Uterus (tissue), 3 donors: ENCODE measurements at regions not wholly inside any gene's neighbourhood (a gene's known extent, or its start where the extent isn't known, plus 50 kb on each side); places are given as distances from the start of the nearest gene placed in this dataset.
"Not testable (repeated sequence)": the region's sequence is repeated elsewhere in the genome, so short reads cannot be mapped to it uniquely, and the experiment has no call there.

Source experiments
- DNase-seq, 2 donors: peaks; one replicate each; pipeline ENCODE4 v3.0.0-alpha.2; 2019 to 2020
- H3K27ac ChIP-seq, 2 donors: fragments of 200-600 bp; sonication (generic); 1 replicate in 1 of 2; 2 replicates in 1 of 2; pipeline ENCODE4 v1.5.1; 2016 to 2018
- H3K27me3 ChIP-seq, 2 donors: fragments of 200-600 bp; sonication (generic); one replicate each; pipeline ENCODE4 v1.5.1; 2018 to 2019; ENCODE audit warnings: control low read depth in 1 of 2
- H3K36me3 ChIP-seq, 2 donors: fragments of 200-600 bp; sonication (generic); one replicate each; pipeline ENCODE4 v1.5.1; 2019; ENCODE audit warnings: control low read depth in 1 of 2
- H3K4me1 ChIP-seq, 2 donors: fragments of 200-600 bp; sonication (generic); one replicate each; pipeline ENCODE4 v1.5.1; 2018 to 2019; ENCODE audit warnings: control low read depth in 1 of 2
- H3K4me3 ChIP-seq, 2 donors: fragments of 200-600 bp; sonication (generic); 1 replicate in 1 of 2; 2 replicates in 1 of 2; pipeline ENCODE4 v1.5.1; 2018 to 2019; ENCODE audit warnings: mild to moderate bottlenecking in 1 of 2
- H3K9me3 ChIP-seq, 2 donors: fragments of 200-600 bp; sonication (generic); one replicate each; pipeline ENCODE4 v1.5.1; 2019; ENCODE audit warnings: control low read depth in 1 of 2
- POLR2A ChIP-seq, 2 donors: fragments of 450-650 bp; IDR thresholded peaks; one replicate each; pipeline ENCODE4 v1.6.1; 2016; ENCODE audit warnings: antibody characterized with exemption in 2 of 2, mild to moderate bottlenecking in 1 of 2, moderate library complexity in 1 of 2
- intact Hi-C: fragments of 100-400 bp; cut with DNase I; formaldehyde crosslinking; loops from one replicate; pipeline ENCODE4 v1.15.1; 2023; ENCODE audit warnings: low total_unique reads
- TF ChIP-seq, protein P1 (sequence below), 4 experiments: fragments of 200-600 bp in 2 of 4; fragments of 450-650 bp in 2 of 4; sonication (generic) in 2 of 4; IDR thresholded peaks; one replicate each; pipeline ENCODE4 v1.5.1; 2016 to 2019; ENCODE audit warnings: antibody characterized with exemption in 4 of 4, mild to moderate bottlenecking in 2 of 4, moderate library complexity in 1 of 4
- donor health status: DM: yes; HTN: yes; CAD: no.

DNA sequence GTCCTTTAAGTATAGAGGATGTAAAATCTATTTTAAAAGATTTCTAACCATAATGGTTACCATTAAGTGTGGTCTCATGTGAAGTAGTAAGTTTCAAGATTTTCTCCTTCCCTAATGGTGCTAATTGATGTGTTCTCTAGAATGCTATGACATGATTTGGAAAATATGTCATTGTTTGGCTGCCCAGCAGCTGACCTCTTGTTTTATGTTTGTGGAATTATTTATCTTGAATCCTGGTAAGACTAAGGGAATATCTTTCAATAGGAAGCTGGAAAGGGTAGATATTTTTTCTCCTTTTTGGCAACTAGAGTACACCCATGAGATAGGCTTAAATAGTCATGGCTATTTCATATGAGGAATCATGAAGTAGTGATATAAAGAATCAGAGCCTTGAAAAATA lies 139.8 kb upstream of the CHODL start:
- DNase-seq, result no peak
- no peak for TF ChIP-seq POLR2A (IDR thresholded peaks at IDR 0.05)
- TF ChIP-seq, protein P1, sequence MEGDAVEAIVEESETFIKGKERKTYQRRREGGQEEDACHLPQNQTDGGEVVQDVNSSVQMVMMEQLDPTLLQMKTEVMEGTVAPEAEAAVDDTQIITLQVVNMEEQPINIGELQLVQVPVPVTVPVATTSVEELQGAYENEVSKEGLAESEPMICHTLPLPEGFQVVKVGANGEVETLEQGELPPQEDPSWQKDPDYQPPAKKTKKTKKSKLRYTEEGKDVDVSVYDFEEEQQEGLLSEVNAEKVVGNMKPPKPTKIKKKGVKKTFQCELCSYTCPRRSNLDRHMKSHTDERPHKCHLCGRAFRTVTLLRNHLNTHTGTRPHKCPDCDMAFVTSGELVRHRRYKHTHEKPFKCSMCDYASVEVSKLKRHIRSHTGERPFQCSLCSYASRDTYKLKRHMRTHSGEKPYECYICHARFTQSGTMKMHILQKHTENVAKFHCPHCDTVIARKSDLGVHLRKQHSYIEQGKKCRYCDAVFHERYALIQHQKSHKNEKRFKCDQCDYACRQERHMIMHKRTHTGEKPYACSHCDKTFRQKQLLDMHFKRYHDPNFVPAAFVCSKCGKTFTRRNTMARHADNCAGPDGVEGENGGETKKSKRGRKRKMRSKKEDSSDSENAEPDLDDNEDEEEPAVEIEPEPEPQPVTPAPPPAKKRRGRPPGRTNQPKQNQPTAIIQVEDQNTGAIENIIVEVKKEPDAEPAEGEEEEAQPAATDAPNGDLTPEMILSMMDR (IDR thresholded peaks at IDR 0.05), result no peak
- H3K27ac ChIP-seq, result no peak overlapping the region
- intact Hi-C loops, result no loop called here
- H3K36me3 ChIP-seq, result no peaks in the 10 kb centered on the region
- no peak overlapping the region for H3K4me3 ChIP-seq
- H3K27me3 ChIP-seq, result no peaks in the 10 kb centered on the region
- no peaks in the 10 kb centered on the region for H3K4me1 ChIP-seq
- no peaks in the 10 kb centered on the region for H3K9me3 ChIP-seq

DNA sequence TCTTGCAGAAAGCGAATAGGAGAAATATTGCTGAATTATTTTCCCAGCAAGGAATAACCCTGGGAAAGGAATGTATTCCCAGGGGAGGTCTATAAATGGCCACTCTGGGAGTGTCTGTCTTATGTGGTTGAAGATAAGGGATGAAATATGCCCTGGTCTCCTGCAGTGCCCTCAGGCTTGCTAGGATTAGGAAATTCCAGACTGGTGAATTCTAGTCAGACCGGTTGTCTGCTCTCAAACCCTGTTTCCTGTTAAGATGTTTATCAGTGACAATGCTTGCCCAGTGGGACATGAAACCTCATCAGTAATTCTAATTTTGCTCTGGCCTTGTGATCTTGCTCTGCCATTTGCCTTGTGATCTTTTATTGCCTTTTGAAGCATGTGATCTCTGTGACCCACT lies 148.2 kb upstream of the CHODL start:
- H3K27me3 ChIP-seq, DNase-seq, H3K36me3 ChIP-seq, intact Hi-C loops, H3K9me3 ChIP-seq, H3K4me3 ChIP-seq, H3K27ac ChIP-seq, H3K4me1 ChIP-seq: not testable (repeated sequence)

DNA sequence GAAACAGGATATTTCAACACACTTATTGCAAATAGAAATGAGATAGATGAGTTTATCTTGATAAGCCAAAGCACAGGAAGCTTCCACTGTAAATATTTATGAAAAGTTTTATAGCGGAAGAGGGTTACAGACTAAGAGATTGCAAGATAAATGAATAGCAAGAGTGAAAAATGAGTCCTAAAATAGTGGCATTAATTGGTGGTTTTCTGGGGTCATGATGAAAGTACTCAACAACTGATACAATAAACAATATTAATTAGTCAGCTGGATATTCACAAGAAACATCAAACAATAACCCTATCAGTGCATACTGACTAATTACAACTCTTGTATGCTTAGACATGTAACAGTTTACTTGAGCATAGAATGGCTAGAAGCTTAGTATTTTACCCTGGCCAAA lies 154.8 kb upstream of the CHODL start:
- no peaks in the 10 kb centered on the region for H3K27me3 ChIP-seq
- peaks cover 0 to 5% of the 10 kb centered on the region in 2 donors for H3K9me3 ChIP-seq
- H3K36me3 ChIP-seq, result no peaks in the 10 kb centered on the region
- no peak for DNase-seq
- H3K27ac ChIP-seq, result no peak overlapping the region
- no peaks in the 10 kb centered on the region for H3K4me1 ChIP-seq
- intact Hi-C loops, result no loop called here
- H3K4me3 ChIP-seq, result no peak overlapping the region
- TF ChIP-seq, protein P1 (IDR thresholded peaks at IDR 0.05), result no peak
- no peak for TF ChIP-seq POLR2A (IDR thresholded peaks at IDR 0.05)

DNA sequence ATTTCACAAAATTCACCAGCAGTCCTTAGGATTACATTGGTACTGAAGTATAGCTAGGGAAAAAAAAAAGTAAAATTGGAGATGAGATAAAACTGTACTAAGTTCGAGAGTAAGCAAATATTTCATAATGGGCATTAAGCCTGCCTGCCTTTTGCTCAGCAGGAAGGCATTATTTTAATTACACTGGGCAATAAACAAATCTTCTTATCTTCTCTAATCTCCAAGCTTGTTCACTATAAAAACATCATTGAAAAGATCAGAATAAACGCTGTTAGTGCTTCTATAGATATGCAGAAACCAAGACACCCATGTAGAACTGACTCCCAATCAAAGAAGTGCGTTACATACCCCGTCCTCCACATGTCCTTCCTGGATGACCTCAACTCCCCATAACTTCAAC lies 174.2 kb upstream of the CHODL start:
- H3K27me3 ChIP-seq, result no peaks in the 10 kb centered on the region
- no peak for TF ChIP-seq POLR2A (IDR thresholded peaks at IDR 0.05)
- TF ChIP-seq, protein P1 (IDR thresholded peaks at IDR 0.05), result no peak
- no peaks in the 10 kb centered on the region for H3K36me3 ChIP-seq
- no peaks in the 10 kb centered on the region for H3K9me3 ChIP-seq
- no peak for DNase-seq
- no peak overlapping the region for H3K27ac ChIP-seq
- intact Hi-C loops, result no loop called here
- no peaks in the 10 kb centered on the region for H3K4me1 ChIP-seq
- H3K4me3 ChIP-seq, result no peak overlapping the region

DNA sequence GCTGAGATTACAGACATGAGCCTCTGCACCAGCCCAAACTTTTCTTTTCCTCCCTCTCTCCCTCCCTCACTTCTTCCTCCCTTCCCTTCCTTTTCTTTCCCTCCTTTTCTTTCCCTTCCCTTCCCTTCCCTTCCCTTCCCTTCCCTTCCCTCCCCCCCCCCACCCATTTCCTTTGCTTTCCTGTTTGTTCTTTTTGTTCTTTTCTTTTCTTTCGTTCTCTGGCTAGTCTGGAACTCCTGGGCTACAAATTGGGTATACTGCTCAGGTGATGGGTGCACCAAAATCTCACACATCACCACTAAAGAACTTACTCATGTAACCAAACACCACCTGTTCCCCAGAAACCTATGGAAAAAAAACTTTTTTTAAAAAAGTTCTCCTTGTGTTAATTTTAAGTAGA lies 174.8 kb upstream of the CHODL start:
- Histone ChIP-seq H3K4me3 (no peak overlapping the region), H3K4me1 (no peaks in the 10 kb centered on the region), H3K27me3 (no peaks in the 10 kb centered on the region), H3K27ac (no peak overlapping the region), H3K9me3 (no peaks in the 10 kb centered on the region), H3K36me3 (no peaks in the 10 kb centered on the region)
- no peak for TF ChIP-seq POLR2A (IDR thresholded peaks at IDR 0.05)
- TF ChIP-seq, protein P1 (IDR thresholded peaks at IDR 0.05), result no peak
- no peak for DNase-seq
- intact Hi-C loops, result no loop called here

DNA sequence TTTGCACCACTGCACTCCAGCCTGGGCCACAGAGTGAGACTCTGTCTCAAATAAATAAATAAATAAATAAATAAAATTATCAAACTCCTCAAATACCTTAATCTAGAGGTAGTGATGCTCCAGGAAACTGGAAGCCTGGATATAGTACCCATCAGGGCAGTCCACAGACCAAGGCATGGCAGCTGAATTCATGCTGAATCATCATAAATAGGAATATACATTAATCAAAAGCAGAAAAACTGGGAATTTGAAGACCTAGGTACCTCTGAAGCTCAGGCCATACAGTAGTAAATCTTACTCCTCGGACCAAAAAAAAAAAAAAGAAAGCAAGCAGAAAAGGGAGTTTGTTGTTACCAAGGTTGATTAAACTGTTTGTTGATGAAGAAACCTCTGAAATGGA lies 184.2 kb upstream of the CHODL start:
- Histone ChIP-seq H3K9me3 (no peaks in the 10 kb centered on the region), H3K36me3 (no peaks in the 10 kb centered on the region), H3K4me3 (no peak overlapping the region), H3K4me1 (no peaks in the 10 kb centered on the region), H3K27me3 (no peaks in the 10 kb centered on the region), H3K27ac (no peak overlapping the region)
- intact Hi-C loops, result no loop called here
- TF ChIP-seq, protein P1 (IDR thresholded peaks at IDR 0.05), result no peak
- no peak for TF ChIP-seq POLR2A (IDR thresholded peaks at IDR 0.05)
- DNase-seq, result no peak
